IMR-90 (cell line): ENCODE measurements at regions not wholly inside any gene's neighbourhood (a gene's known extent, or its start where the extent isn't known, plus 50 kb on each side); places are given as distances from the start of the nearest gene placed in this dataset.

Source experiments
- ATAC-seq: fragments of 200-7000 bp; cut with Tn5 transposase; 2 replicates; pipeline ENCODE4 v1.9.1; 2020; ENCODE audit warnings: low read depth, mild to moderate bottlenecking, moderate library complexity
- BruUV-seq: library from RNA; stranded (reverse); fragments of 400-500 nt; replicated peaks from 2 replicates; lab custom pipeline; 2021; lab: Mats Ljungman, UMichigan
- CTCF ChIA-PET: fragments of 300-600 bp; formaldehyde crosslinking; extraction: SDS; loops from one replicate; lab custom pipeline; 2021; ENCODE audit warnings: antibody characterized with exemption; lab: Yijun Ruan, JAX
- POLR2A ChIA-PET: fragments of 300-600 bp; sonication (Branson Sonifier 250); formaldehyde crosslinking; loops from one replicate; lab custom pipeline; 2022; ENCODE audit warnings: antibody characterized with exemption; ENCODE audit not compliant: unreplicated experiment; lab: Charles Lee
- DNase-seq: peaks from one replicate; pipeline ENCODE4 v3.0.0; 2013
- H2AFZ ChIP-seq: replicated peaks from 2 replicates; pipeline ENCODE3; 2013; ENCODE audit warnings: low read length, mild to moderate bottlenecking; ENCODE audit not compliant: poor library complexity
- H2AK5ac ChIP-seq: 2 replicates; pipeline ENCODE4 v1.6.1; 2013; ENCODE audit warnings: low read depth, low read length, inconsistent platforms
- H2AK9ac ChIP-seq: replicated peaks from 2 replicates; pipeline ENCODE3; 2013; ENCODE audit warnings: mild to moderate bottlenecking, low read depth, low read length, moderate library complexity; ENCODE audit not compliant: poor library complexity
- H2BK120ac ChIP-seq: 2 replicates; pipeline ENCODE4 v1.6.1; 2013; ENCODE audit warnings: low read depth, low read length, inconsistent platforms
- H2BK15ac ChIP-seq: 3 replicates; pipeline ENCODE4 v1.6.1; 2013; ENCODE audit warnings: low read depth, low read length, inconsistent platforms
- H2BK20ac ChIP-seq: 2 replicates; pipeline ENCODE4 v1.6.1; 2013; ENCODE audit warnings: low read depth, mild to moderate bottlenecking, inconsistent platforms, low read length, moderate library complexity
- H2BK5ac ChIP-seq: 2 replicates; pipeline ENCODE4 v1.6.1; 2013; ENCODE audit warnings: mild to moderate bottlenecking, low read depth, low read length, inconsistent platforms; ENCODE audit not compliant: poor library complexity, severe bottlenecking
- H3K14ac ChIP-seq: replicated peaks from 2 replicates; pipeline ENCODE4 v1.6.1; 2013; ENCODE audit warnings: low read depth, low read length, inconsistent platforms
- H3K18ac ChIP-seq: 2 replicates; pipeline ENCODE4 v1.6.1; 2013; ENCODE audit warnings: low read depth, low read length, control low read depth
- H3K23ac ChIP-seq: 2 replicates; pipeline ENCODE4 v1.6.1; 2013; ENCODE audit warnings: low read depth, low read length, inconsistent platforms
- H3K27ac ChIP-seq: 2 replicates; pipeline ENCODE4 v1.5.1; 2013; ENCODE audit warnings: mild to moderate bottlenecking, control low read depth, low read length; ENCODE audit not compliant: insufficient read depth
- H3K27me3 ChIP-seq: 2 replicates; pipeline ENCODE4 v1.6.1; 2013; ENCODE audit warnings: low read length; ENCODE audit not compliant: control insufficient read depth, insufficient read depth
- H3K36me3 ChIP-seq: 2 replicates; pipeline ENCODE4 v1.6.1; 2013; ENCODE audit warnings: low read length, mixed read lengths; ENCODE audit not compliant: control insufficient read depth, insufficient read depth
- H3K4ac ChIP-seq: 2 replicates; pipeline ENCODE4 v1.6.1; 2013; ENCODE audit warnings: low read depth, low read length, inconsistent platforms
- H3K4me1 ChIP-seq: 2 replicates; pipeline ENCODE4 v1.6.1; 2013; ENCODE audit warnings: low read length, mixed read lengths; ENCODE audit not compliant: control insufficient read depth, insufficient read depth
- H3K4me2 ChIP-seq: 2 replicates; pipeline ENCODE4 v1.6.1; 2013; ENCODE audit warnings: low read depth, mild to moderate bottlenecking, control low read depth, low read length, moderate library complexity
- H3K4me3 ChIP-seq: 2 replicates; pipeline ENCODE4 v1.5.1; 2013; ENCODE audit warnings: low read depth, mild to moderate bottlenecking, control low read depth, low read length, moderate library complexity; ENCODE audit not compliant: insufficient read depth
- H3K56ac ChIP-seq: 2 replicates; pipeline ENCODE4 v1.6.1; 2013; ENCODE audit warnings: low read length, inconsistent platforms; ENCODE audit not compliant: insufficient read depth; ENCODE audit errors: extremely low read depth
- H3K79me1 ChIP-seq, 2 experiments: 2 replicates each; pipeline ENCODE4 v1.6.1; 2013; ENCODE audit warnings: low read length in 2 of 2, inconsistent platforms in 1 of 2, low read depth in 1 of 2
- H3K9ac ChIP-seq: 2 replicates; pipeline ENCODE4 v1.6.1; 2013; ENCODE audit warnings: low read depth, low read length, control low read depth
- H3K9me1 ChIP-seq: 2 replicates; pipeline ENCODE4 v1.6.1; 2013; ENCODE audit warnings: low read length, inconsistent platforms; ENCODE audit not compliant: insufficient read depth
- H3K9me3 ChIP-seq: 2 replicates; pipeline ENCODE4 v1.6.1; 2013; ENCODE audit warnings: low read length; ENCODE audit not compliant: control insufficient read depth, insufficient read depth
- H4K20me1 ChIP-seq: 2 replicates; pipeline ENCODE4 v1.6.1; 2013; ENCODE audit warnings: low read length, inconsistent platforms; ENCODE audit not compliant: insufficient read depth
- H4K5ac ChIP-seq: 2 replicates; pipeline ENCODE4 v1.6.1; 2013; ENCODE audit warnings: mild to moderate bottlenecking, low read depth, low read length, control low read depth
- H4K8ac ChIP-seq, 2 experiments: 2 replicates each; pipeline ENCODE4 v1.6.1; 2013; ENCODE audit warnings: low read depth in 2 of 2, low read length in 2 of 2, control low read depth in 1 of 2, inconsistent platforms in 1 of 2
- H4K91ac ChIP-seq: 2 replicates; pipeline ENCODE4 v1.6.1; 2013; ENCODE audit warnings: low read depth, low read length, inconsistent platforms; ENCODE audit not compliant: insufficient read depth
- CTCF ChIP-seq: conservative IDR thresholded peaks from 2 replicates; pipeline ENCODE4 v1.5.1; 2012; ENCODE audit warnings: mild to moderate bottlenecking, low read depth, low read length, improper control_type of control experiment
- RFX5 ChIP-seq: IDR thresholded peaks from 2 replicates; pipeline ENCODE4 v1.8.0; 2012; ENCODE audit warnings: low read depth, mild to moderate bottlenecking, low read length, moderate library complexity
- SMC3 ChIP-seq: fragments of 150-350 bp; IDR thresholded peaks from 2 replicates; pipeline ENCODE4 v1.6.1; 2016; ENCODE audit warnings: low read depth, mild to moderate bottlenecking, antibody characterized with exemption, low read length, moderate library complexity
- WGBS, 2 experiments: methylation state at CpG; one replicate each; pipeline versions ENCODE4 v1.1.5 to v1.1.7; 2013; ENCODE audit warnings: missing lambda C conversion rate in 2 of 2; ENCODE audit not compliant: insufficient read length in 1 of 2; ENCODE audit errors: extremely low coverage in 2 of 2; 5-methylcytosine and 5-hydroxymethylcytosine counted together
- dilution Hi-C: fragments of 300-500 bp; cut with HindIII; formaldehyde crosslinking; loops from one replicate; pipeline ENCODE4 v1.14.3; 2018; ENCODE audit warnings: low sequenced_read_pairs; ENCODE audit not compliant: unreplicated experiment
- in situ Hi-C: fragments of 300-500 bp; cut with MboI; formaldehyde crosslinking; loops from 3 replicates; pipeline ENCODE4 v1.14.3; 2019; ENCODE audit warnings: low sequenced_read_pairs, inconsistent platforms, mixed read lengths
- intact Hi-C: fragments of 100-400 bp; cut with micrococcal nuclease; formaldehyde crosslinking; loops from 2 replicates; pipeline ENCODE4 v1.10.0; 2022

GRCh38 chr3:55408193-55408826, 78.8 kb downstream of the WNT5A start:
- Histone ChIP-seq H2BK20ac (no peak overlapping the region), H3K4me3 (no peak overlapping the region), H3K27me3 (no peaks in the 10 kb centered on the region), H3K9ac (no peak overlapping the region), H3K4me2 (no peak overlapping the region), H2AK5ac (0 out of 2 replicates have a peak overlapping the region, but pooled peaks have one; percentile 12), H2BK15ac (no peak overlapping the region), H3K9me3 (no peaks in the 10 kb centered on the region), H3K4me1 (peaks cover 7% of the 10 kb centered on the region; the same call in 1 of the 2 replicates), H3K23ac (no peak overlapping the region), H3K79me1 (no peaks in the 10 kb centered on the region), H3K27ac (no peak overlapping the region), H3K14ac (no peak overlapping the region), H4K8ac (no peak overlapping the region), H2AFZ (no peak overlapping the region), H4K5ac (no peak overlapping the region), H4K20me1 (no peaks in the 10 kb centered on the region), H4K91ac (no peak overlapping the region), H3K36me3 (no peaks in the 10 kb centered on the region), H2AK9ac (no peak overlapping the region), H3K4ac (0 out of 2 replicates have a peak overlapping the region, but pooled peaks have one; percentile 14), H3K56ac (no peak overlapping the region), H2BK120ac (0 out of 2 replicates have a peak overlapping the region, but pooled peaks have one; percentile 23), H3K18ac (no peak overlapping the region), H2BK5ac (no peak overlapping the region), H3K9me1 (peaks cover 8% of the 10 kb centered on the region)
- WGBS, 2 experiments, result 100% methylated on average over 1 of the region's 3 CpGs; no CpG with 5 or more reads in 1 of the 2 experiments
- CTCF ChIA-PET, result no interaction called here
- in situ Hi-C loops (no loop called here), intact Hi-C loops (no loop called here), dilution Hi-C loops (no loop called here)
- TF ChIP-seq SMC3 (no peak), CTCF (no peak), RFX5 (no peak)
- DNase-seq (peak; percentile 15), ATAC-seq (no peak)
- POLR2A ChIA-PET, result no interaction called here
- BruUV-seq, result no TSS peak
